ENCODE measurements at regions not wholly inside any gene's neighbourhood (a gene's known extent, or its start where the extent isn't known, plus 50 kb on each side); places are given as distances from the start of the nearest gene placed in this dataset.

DNA sequence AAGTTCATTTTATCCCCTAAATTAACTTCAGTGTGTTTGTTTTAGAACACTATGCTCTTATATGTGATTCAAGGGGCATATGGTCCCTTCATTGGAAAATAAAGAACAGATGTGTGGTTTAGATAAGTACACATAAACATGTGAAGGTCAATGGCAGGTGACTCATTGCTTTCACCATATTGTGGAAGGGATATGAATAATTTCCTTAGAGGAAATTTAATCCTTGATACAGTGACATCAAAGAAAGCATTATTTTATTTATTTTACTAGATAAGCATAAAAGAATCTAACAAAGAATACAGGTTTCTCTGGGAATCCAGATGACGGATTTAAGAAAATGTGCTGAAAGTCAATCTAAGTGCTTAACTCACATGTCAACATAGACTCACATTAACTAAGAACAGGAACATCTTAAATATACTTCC is 373.5 kb downstream of the KCTD12 start:
- TF ChIP-seq LEF1 (IDR thresholded peaks at IDR 0.05; ENCODE audit: borderline replicate concordance), result no peak
- TF ChIP-seq FOXK2 (IDR thresholded peaks at IDR 0.05), result no peak
- TF ChIP-seq, protein P1, sequence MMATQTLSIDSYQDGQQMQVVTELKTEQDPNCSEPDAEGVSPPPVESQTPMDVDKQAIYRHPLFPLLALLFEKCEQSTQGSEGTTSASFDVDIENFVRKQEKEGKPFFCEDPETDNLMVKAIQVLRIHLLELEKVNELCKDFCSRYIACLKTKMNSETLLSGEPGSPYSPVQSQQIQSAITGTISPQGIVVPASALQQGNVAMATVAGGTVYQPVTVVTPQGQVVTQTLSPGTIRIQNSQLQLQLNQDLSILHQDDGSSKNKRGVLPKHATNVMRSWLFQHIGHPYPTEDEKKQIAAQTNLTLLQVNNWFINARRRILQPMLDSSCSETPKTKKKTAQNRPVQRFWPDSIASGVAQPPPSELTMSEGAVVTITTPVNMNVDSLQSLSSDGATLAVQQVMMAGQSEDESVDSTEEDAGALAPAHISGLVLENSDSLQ (IDR thresholded peaks at IDR 0.05), result no peak
- no peak for TF ChIP-seq L3MBTL2 (conservative IDR thresholded peaks at IDR 0.05)
- no peak for TF ChIP-seq NFRKB (IDR thresholded peaks at IDR 0.05)
- no peak for TF ChIP-seq FOXA1 (IDR thresholded peaks at IDR 0.05)

All from HEK293T (cell line).